ENCODE measurements at regions not wholly inside any gene's neighbourhood (a gene's known extent, or its start where the extent isn't known, plus 50 kb on each side); places are given as distances from the start of the nearest gene placed in this dataset.

GRCh38 chr22:22999523-22999922, 70.8 kb upstream of the GNAZ start:
- no peak for TF ChIP-seq ZFX (IDR thresholded peaks at IDR 0.05; ENCODE audit: borderline replicate concordance)
- TF ChIP-seq CTCF (IDR thresholded peaks at IDR 0.05), result no peak

Measured in 22Rv1 (cell line).